ENCODE measurements at regions not wholly inside any gene's neighbourhood (a gene's known extent, or its start where the extent isn't known, plus 50 kb on each side); places are given as distances from the start of the nearest gene placed in this dataset.
"Not testable (repeated sequence)": the region's sequence is repeated elsewhere in the genome, so short reads cannot be mapped to it uniquely, and the experiment has no call there.

DNA sequence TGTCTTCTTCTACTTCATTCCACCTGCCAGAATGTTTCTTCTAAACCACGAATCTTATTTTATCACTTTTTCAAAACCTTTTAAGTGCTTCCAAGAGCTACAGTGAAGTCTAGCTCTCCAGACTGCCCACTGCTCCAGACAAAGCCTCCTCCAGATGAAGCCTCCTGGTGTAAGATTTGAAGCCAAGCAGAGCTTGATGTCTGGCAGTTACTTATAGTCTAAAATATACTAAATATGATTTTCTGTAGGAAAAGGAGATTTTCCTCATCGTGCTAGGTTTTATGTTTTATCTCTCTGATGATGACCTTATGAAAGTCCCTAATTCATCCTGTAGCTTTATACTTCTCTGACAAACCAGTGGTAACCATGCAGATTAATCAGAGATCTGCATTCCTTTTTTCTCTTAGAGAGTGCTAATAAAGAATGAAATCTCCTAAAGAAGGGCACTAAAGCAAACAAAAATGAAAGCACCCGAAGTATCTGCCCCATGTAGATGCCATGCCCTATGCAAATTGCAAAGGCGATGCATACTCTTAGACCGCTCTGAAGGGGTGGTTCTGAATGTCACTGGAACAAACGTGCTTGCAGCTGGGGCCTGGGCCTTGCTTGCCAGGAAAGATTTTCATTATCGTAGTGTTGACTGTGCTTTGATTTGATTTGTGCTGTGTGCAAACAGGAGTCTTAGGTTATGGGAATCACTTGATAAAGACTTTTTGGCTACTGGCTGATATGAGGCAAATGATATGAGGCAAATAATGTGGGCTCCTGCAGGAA lies 314.2 kb downstream of the PID1 start:
- no peak for DNase-seq

DNA sequence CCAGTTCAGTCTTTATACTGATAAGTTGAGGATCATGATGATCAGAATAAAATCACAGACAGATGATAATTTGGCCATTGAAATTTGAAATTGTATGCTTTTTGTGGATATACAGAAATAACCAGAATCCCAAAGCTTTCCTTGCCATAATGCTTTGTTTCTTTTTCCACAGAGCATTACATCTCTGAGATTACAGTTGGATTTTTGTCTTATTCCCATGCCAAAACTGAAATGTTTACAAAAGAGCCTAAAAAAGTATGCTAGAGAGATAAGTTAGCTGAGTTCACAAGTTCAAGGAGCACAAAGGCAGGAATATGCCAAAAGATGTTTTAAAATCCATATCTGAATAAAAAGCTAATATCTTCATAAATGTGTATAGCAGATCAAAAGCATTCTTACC lies 321.3 kb downstream of the PID1 start:
- no peak for DNase-seq

- no peak for DNase-seq
Measured at GRCh38 chr2:228945710-228946109, 325.4 kb downstream of the PID1 start.

GRCh38 chr2:228942856-228943255 lies 328.2 kb downstream of the PID1 start:
- no peak for DNase-seq

- DNase-seq, result no peak
Measured at GRCh38 chr2:228938629-228939028, 332.5 kb downstream of the PID1 start.

- DNase-seq, result no peak
Measured at GRCh38 chr2:228927028-228928010, 343.8 kb downstream of the PID1 start.

DNA sequence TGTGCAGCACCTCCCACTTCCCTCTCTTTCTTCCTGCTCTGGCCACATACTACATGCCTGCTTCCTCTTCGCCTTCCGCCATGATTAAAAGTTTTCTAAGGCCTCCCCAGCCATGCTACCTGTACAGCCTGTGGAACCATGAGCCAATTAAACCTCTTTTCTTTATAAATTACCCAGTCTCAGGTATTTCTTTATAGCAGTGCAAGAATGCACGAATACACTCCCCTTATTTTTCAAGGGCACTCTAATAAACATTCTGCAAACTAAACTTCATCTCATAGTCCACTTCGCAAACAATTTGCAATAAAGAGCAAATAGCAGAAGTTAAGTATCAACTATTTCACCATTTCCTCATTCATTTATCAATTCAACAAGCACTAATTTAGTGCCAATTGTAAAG lies 351.3 kb downstream of the PID1 start:
- DNase-seq, result no peak

- DNase-seq, result no peak
Measured at GRCh38 chr2:228917220-228917619, 353.9 kb downstream of the PID1 start.

GRCh38 chr2:228916416-228917090 lies 354.5 kb downstream of the PID1 start:
- no peak for DNase-seq

- DNase-seq, result no peak
Measured at GRCh38 chr2:228913176-228913575, 357.9 kb downstream of the PID1 start.

GRCh38 chr2:228910872-228911271 lies 360.2 kb downstream of the PID1 start:
- DNase-seq, result not testable (repeated sequence)

GRCh38 chr2:228902176-228902575 lies 368.9 kb downstream of the PID1 start:
- no peak for DNase-seq

GRCh38 chr2:228901531-228901930 lies 369.6 kb downstream of the PID1 start:
- DNase-seq, result no peak

GRCh38 chr2:228878138-228878537 lies 392.9 kb downstream of the PID1 start:
- no peak for DNase-seq

DNA sequence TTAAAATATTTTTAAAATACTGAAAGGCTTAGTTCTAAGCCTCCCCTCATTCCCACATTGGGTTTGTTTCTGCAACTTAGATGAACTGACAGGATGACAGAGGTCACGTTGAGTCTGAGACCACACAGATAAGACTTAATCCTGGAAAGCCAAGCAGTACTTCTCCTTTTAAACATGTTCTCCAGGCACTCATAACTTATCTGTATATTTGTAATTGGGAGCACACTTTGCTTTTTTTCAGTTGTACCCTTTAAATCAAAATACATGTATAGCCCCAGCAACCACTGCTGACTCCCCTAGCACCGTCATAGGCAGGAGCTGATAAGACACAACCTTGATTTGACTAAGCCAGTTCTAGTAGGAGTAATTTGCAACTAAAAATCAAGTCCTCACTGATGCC lies 394.8 kb downstream of the PID1 start:
- DNase-seq, result no peak

- DNase-seq, result no peak
Measured at GRCh38 chr2:228875152-228875900, 395.8 kb downstream of the PID1 start.

DNA sequence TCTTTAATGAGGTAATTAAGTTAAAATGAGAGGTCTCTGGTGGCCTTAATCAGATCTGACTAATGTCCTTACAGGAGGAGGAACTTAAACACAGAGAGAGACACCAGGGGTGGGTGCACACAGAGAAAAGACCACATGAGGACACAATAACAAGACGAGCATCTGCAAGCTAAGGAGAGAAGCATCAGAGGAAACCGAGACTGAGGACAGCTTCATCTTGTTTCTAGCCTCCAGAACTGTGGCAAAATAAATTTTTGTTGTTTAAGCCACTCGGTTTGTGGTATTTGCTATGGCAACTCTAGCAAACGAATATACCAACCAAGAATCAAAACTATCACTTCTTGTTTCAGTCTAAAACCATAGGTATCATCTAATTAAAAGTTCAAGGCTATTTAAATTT lies 400.1 kb downstream of the PID1 start:
- DNase-seq, result no peak

DNA sequence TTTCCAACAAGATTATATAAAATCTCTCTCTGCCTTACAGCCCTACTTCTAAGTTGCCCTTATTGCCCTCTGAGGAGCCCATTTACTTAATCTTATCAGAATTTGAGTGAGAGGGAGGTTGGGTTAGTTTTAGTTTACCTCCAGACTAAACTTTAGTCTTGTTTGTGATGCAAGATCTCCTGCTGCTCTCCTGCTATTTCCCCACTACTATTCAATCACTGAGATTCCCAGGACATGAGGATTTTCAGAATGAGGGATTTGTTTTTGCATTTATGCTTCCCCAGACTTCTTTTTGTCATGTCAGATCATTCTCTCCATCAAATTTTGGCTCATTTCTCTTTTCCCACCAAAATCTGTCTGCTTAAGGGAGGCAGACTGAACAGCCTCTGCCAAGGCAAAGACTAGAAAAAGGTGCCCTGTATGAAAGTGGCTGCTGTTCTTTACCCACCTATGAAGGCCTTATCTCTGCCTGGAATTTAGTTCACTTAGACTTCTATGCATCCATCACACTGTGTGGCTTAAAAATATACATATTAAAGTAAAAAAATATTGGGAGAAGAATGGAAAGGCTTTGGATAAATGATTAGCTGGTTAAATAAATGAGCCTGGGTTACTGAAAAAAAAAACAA lies 401.3 kb downstream of the PID1 start:
- DNase-seq, result no peak

DNA sequence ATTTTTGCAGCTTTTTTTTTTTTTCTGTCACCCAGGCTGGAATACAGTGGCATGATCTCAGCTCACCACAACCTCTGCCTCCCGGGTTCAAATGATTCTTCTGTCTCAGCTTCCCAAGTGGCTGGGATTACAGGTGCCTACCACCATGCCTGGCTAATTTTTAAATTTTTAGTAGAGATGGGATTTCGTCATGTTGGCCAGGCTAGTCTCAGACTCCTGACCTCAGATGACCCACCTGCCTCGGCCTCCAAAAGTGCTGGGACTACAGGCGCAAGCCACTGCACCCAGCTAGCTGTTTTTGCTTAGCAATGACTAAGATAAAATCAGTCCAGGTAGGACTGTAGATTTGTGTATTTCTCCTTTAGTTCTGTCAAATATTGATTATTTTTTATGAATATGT lies 403.7 kb downstream of the PID1 start:
- no peak for DNase-seq

DNA sequence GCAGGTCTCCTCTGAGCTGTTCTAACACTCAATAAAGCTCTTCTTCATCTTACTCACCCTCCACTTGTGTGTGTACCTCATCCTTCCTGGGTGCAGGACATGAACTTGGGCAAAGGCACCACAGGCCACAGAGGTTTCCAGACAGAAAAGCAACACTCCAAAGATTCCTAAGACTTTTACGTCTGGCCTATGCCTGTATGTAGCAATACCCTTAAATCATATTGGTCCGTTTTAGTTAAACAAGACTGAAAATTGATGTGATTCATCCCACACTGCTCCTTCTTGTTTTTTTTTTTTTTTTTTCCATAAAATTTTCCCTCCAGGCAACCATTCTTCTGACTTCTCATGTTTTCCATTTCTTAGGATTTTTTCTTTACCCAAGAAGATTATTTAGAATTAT lies 404.3 kb downstream of the PID1 start:
- DNase-seq, result no peak

GRCh38 chr2:228866044-228866443 lies 405.0 kb downstream of the PID1 start:
- no peak for DNase-seq

GRCh38 chr2:228864131-228864530 lies 407.0 kb downstream of the PID1 start:
- no peak for DNase-seq
